Kidney (tissue), 13 donors: ENCODE measurements at regions not wholly inside any gene's neighbourhood (a gene's known extent, or its start where the extent isn't known, plus 50 kb on each side); places are given as distances from the start of the nearest gene placed in this dataset.

Experiments used
- DNase-seq, 5 donors: peaks; one replicate each; pipeline ENCODE4 v3.0.0-alpha.2; 2013 to 2020
- FAIRE-seq: peaks from 2 replicates; lab custom pipeline; 2012; peaks lifted over from hg19 to GRCh38; lab: Jason Lieb, UNC
- H3K27ac ChIP-seq, 2 donors: one replicate each; pipeline ENCODE4 v1.7.0; 2013; ENCODE audit warnings: low read depth in 2 of 2, low read length in 2 of 2, inconsistent platforms in 1 of 2
- H3K27me3 ChIP-seq: one replicate; pipeline ENCODE4 v1.7.1; 2013; ENCODE audit warnings: low read length, inconsistent platforms; ENCODE audit not compliant: control insufficient read depth, insufficient read depth
- H3K36me3 ChIP-seq, 3 donors: one replicate each; pipeline versions ENCODE4 v1.7.0 to v1.7.1; 2013; ENCODE audit warnings: low read length in 3 of 3, control low read depth in 1 of 3, inconsistent platforms in 1 of 3; ENCODE audit not compliant: insufficient read depth in 3 of 3, control insufficient read depth in 2 of 3
- H3K4me1 ChIP-seq, 3 donors: one replicate each; pipeline versions ENCODE4 v1.7.0 to v1.7.1; 2013; ENCODE audit warnings: low read length in 3 of 3, inconsistent platforms in 1 of 3, low read depth in 1 of 3; ENCODE audit not compliant: control insufficient read depth in 2 of 3, insufficient read depth in 2 of 3
- H3K4me3 ChIP-seq, 3 donors: one replicate each; pipeline versions ENCODE4 v1.7.0 to v1.8.1; 2013; ENCODE audit warnings: low read length in 3 of 3, control low read depth in 1 of 3, inconsistent platforms in 1 of 3
- H3K9ac ChIP-seq, 3 donors: one replicate each; pipeline versions ENCODE4 v1.7.0 to v1.7.1; 2013; ENCODE audit warnings: low read length in 3 of 3, control low read depth in 1 of 3, inconsistent platforms in 1 of 3
- H3K9me3 ChIP-seq, 3 donors: one replicate each; pipeline versions ENCODE4 v1.7.0 to v1.7.1; 2013; ENCODE audit warnings: low read length in 3 of 3, control low read depth in 1 of 3, inconsistent platforms in 1 of 3; ENCODE audit not compliant: control insufficient read depth in 2 of 3, insufficient read depth in 1 of 3
- CTCF ChIP-seq: IDR thresholded peaks from 3 replicates; pipeline ENCODE4 v1.5.1; 2012; ENCODE audit warnings: mild to moderate bottlenecking, moderate library complexity, borderline replicate concordance; ENCODE audit not compliant: insufficient read depth; ENCODE audit errors: extremely low read depth
- intact Hi-C: fragments of 100-400 bp; cut with DNase I; formaldehyde crosslinking; loops from one replicate; pipeline ENCODE4 v1.11.1; 2022
- donor health status: control.
- donor health status: control.
- donor health status: control.
- donor health status: control.
- donor health status: control.
- donor health status: DM: yes; HTN: yes; CAD: no.
- donor health status: Normal renal cell carcinoma (clear cell type).

- Histone ChIP-seq H3K9me3 (no peaks in the 10 kb centered on the region), H3K36me3 (no peaks in the 10 kb centered on the region), H3K4me1 (peaks cover 0 to 7% (median 0%) of the 10 kb centered on the region in 3 donors), H3K27ac (no peak overlapping the region), H3K9ac (no peak overlapping the region), H3K4me3 (no peak overlapping the region), H3K27me3 (no peaks in the 10 kb centered on the region)
- intact Hi-C loops: no loop called here
- FAIRE-seq (no peak), DNase-seq (no peak)
- TF ChIP-seq CTCF: no peak
Observed at GRCh38 chr11:27865105-27865504, 164.8 kb upstream of the BDNF start.

DNA sequence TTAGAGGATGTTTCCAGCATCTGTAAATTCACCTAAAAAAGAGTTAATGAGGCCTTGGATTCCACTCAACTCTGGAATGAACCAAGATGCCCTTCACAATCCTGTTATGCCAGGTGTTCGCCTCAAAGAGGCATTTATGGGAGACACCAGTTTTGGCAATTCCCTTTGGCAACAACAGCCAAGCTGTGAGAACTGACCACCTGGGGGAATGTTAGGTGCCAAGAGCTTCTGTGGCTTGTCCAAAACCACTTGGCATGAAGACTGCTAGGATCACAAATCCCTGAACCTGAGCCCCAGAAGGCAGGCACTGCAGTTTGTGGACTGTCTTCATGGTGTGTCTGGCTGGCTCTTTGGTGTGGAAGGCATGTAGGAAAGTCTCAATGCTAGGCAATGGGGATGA is 164.4 kb upstream of the BDNF start:
- no peak for TF ChIP-seq CTCF

GRCh38 chr11:27864091-27864491 is 163.8 kb upstream of the BDNF start:
- peak; percentile 88 to 97 (median 93) for DNase-seq
- Histone ChIP-seq H3K9me3 (no peaks in the 10 kb centered on the region), H3K36me3 (no peaks in the 10 kb centered on the region), H3K4me1 (peaks cover 0 to 7% (median 0%) of the 10 kb centered on the region in 3 donors), H3K27me3 (no peaks in the 10 kb centered on the region), H3K27ac (no peak overlapping the region), H3K4me3 (no peak overlapping the region), H3K9ac (no peak overlapping the region)
- intact Hi-C loops: no loop called here
- no peak for FAIRE-seq
- no peak for TF ChIP-seq CTCF

More for the DNA sequence above, 164.4 kb upstream of the BDNF start:
- Histone ChIP-seq H3K27me3 (no peaks in the 10 kb centered on the region), H3K9me3 (no peaks in the 10 kb centered on the region), H3K4me3 (no peak overlapping the region), H3K4me1 (peaks cover 0 to 7% (median 0%) of the 10 kb centered on the region in 3 donors), H3K36me3 (no peaks in the 10 kb centered on the region), H3K27ac (no peak overlapping the region), H3K9ac (no peak overlapping the region)
- intact Hi-C loops: no loop called here
- no peak for FAIRE-seq
- DNase-seq: no peak

DNA sequence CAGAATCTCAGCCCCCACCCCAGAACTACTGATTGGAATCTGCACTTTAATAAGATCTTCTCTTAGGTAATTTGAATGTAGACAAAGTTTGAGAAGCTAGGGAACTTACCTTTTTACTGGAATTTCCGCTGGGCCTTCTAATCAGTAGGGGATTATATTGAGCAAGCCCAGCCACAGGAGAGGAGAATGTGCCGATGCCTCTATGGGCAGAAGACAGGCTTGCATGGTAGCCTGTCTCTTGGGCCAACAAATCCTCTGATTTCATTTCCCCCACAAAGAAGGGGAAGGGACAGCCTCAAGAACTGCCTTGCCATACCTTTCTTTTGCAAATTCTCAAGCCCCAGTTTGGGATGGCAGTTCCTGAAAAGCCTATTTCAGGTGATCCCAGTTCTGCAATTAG is 163.4 kb upstream of the BDNF start:
- H3K9ac ChIP-seq: no peak overlapping the region
- H3K27ac ChIP-seq: no peak overlapping the region
- H3K4me3 ChIP-seq: no peak overlapping the region
- intact Hi-C loops: no loop called here
- DNase-seq (no peak), FAIRE-seq (no peak)
- no peaks in the 10 kb centered on the region for H3K36me3 ChIP-seq
- H3K27me3 ChIP-seq: no peaks in the 10 kb centered on the region
- no peaks in the 10 kb centered on the region for H3K9me3 ChIP-seq
- peaks cover 0 to 7% (median 0%) of the 10 kb centered on the region in 3 donors for H3K4me1 ChIP-seq
- TF ChIP-seq CTCF: no peak
